Endothelial cell of umbilical vein (primary cell): ENCODE measurements at regions not wholly inside any gene's neighbourhood (a gene's known extent, or its start where the extent isn't known, plus 50 kb on each side); places are given as distances from the start of the nearest gene placed in this dataset.

ENCODE experiments used
- EZH2 ChIP-seq: IDR thresholded peaks from 2 replicates; pipeline ENCODE4 v1.6.1; 2012; ENCODE audit warnings: borderline replicate concordance, low read depth, mild to moderate bottlenecking, moderate library complexity, low read length, inconsistent platforms; ENCODE audit not compliant: severe bottlenecking
- JUN ChIP-seq: IDR thresholded peaks from 2 replicates; pipeline ENCODE4 v1.6.1; 2011; ENCODE audit warnings: borderline replicate concordance, low read depth; ENCODE audit not compliant: insufficient read length, insufficient read depth
- POLR2A ChIP-seq: IDR thresholded peaks from 2 replicates; pipeline ENCODE4 v1.6.1; 2012; ENCODE audit warnings: low read depth, mild to moderate bottlenecking, control low read depth, low read length
- POLR2AphosphoS5 ChIP-seq: IDR thresholded peaks from 2 replicates; pipeline ENCODE4 v1.6.1; 2012; ENCODE audit warnings: low read depth, mild to moderate bottlenecking, control low read depth, low read length, moderate library complexity; ENCODE audit not compliant: insufficient read depth
- TF ChIP-seq, protein P1 (sequence below), 2 donors: IDR thresholded peaks; 1 replicate in 1 of 2; 2 replicates in 1 of 2; pipeline ENCODE4 v1.5.1; 2011; ENCODE audit warnings: low read length in 2 of 2, mild to moderate bottlenecking in 2 of 2, moderate library complexity in 2 of 2, control low read depth in 1 of 2, inconsistent platforms in 1 of 2, low read depth in 1 of 2; ENCODE audit not compliant: insufficient read depth in 1 of 2; ENCODE audit errors: extremely low read depth in 1 of 2
- TF ChIP-seq, protein P2 (sequence below): IDR thresholded peaks from 2 replicates; pipeline ENCODE4 v1.6.1; 2011; ENCODE audit not compliant: insufficient read depth, insufficient read length

DNA sequence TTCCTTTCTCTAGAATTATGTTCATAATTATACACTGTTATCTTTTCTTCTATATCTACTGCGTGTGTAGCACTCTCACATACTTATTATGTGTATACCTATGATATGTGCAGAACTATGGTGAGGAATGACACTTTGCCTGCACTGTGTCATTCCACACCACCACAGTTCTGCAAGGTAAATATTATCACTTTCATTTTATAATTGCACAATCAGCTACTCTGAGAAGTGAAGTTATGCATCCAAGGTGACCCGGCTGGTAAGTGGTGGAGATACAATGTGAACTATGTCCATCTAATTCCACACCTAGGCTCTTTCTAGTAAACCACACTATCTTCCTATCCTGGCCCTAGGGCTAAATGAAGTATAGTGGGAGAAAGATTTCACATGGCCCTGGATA, 170.1 kb upstream of the ATP10B start:
- TF ChIP-seq, protein P1, sequence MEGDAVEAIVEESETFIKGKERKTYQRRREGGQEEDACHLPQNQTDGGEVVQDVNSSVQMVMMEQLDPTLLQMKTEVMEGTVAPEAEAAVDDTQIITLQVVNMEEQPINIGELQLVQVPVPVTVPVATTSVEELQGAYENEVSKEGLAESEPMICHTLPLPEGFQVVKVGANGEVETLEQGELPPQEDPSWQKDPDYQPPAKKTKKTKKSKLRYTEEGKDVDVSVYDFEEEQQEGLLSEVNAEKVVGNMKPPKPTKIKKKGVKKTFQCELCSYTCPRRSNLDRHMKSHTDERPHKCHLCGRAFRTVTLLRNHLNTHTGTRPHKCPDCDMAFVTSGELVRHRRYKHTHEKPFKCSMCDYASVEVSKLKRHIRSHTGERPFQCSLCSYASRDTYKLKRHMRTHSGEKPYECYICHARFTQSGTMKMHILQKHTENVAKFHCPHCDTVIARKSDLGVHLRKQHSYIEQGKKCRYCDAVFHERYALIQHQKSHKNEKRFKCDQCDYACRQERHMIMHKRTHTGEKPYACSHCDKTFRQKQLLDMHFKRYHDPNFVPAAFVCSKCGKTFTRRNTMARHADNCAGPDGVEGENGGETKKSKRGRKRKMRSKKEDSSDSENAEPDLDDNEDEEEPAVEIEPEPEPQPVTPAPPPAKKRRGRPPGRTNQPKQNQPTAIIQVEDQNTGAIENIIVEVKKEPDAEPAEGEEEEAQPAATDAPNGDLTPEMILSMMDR (IDR thresholded peaks at IDR 0.05; ENCODE audit: extremely low read depth in 1 of 2, insufficient read depth in 1 of 2, low read depth in 1 of 2, low read length in 2 of 2), result no peak
- TF ChIP-seq EZH2, result no peak
- TF ChIP-seq JUN, result no peak
- TF ChIP-seq POLR2AphosphoS5, result no peak
- no peak for TF ChIP-seq POLR2A
- TF ChIP-seq, protein P2, sequence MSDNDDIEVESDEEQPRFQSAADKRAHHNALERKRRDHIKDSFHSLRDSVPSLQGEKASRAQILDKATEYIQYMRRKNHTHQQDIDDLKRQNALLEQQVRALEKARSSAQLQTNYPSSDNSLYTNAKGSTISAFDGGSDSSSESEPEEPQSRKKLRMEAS, result no peak
